HEK293 (cell line): ENCODE measurements at regions not wholly inside any gene's neighbourhood (a gene's known extent, or its start where the extent isn't known, plus 50 kb on each side); places are given as distances from the start of the nearest gene placed in this dataset.

Experiments used
- CTCF ChIA-PET: fragments of 350-600 bp; formaldehyde crosslinking; extraction: SDS; loops from one replicate; lab custom pipeline; 2021; ENCODE audit warnings: antibody characterized with exemption; lab: Yijun Ruan, JAX
- POLR2A ChIA-PET: fragments of 300-600 bp; formaldehyde crosslinking; extraction: SDS; loops from one replicate; lab custom pipeline; 2020; ENCODE audit warnings: antibody characterized with exemption, inconsistent platforms; lab: Yijun Ruan, JAX
- H3K27ac ChIP-seq: fragments of 200-500 bp; sonication (Bioruptor generic); 2 replicates; pipeline ENCODE4 v1.5.1; 2014; ENCODE audit warnings: low read depth, low read length, control low read depth, inconsistent platforms; ENCODE audit errors: extremely low read depth
- H3K36me3 ChIP-seq, 2 experiments: fragments of 200-500 bp in 1 of 2; sonication (Bioruptor generic) in 1 of 2; 1 replicate in 1 of 2; 2 replicates in 1 of 2; pipeline ENCODE4 v1.5.1; 2014 to 2017; ENCODE audit warnings: inconsistent platforms in 2 of 2, low read length in 2 of 2; ENCODE audit not compliant: control insufficient read depth in 2 of 2, insufficient read depth in 1 of 2
- H3K4me1 ChIP-seq: fragments of 200-500 bp; sonication (Bioruptor generic); 2 replicates; pipeline ENCODE4 v1.5.1; 2014; ENCODE audit warnings: mild to moderate bottlenecking, low read length, inconsistent platforms; ENCODE audit not compliant: control insufficient read depth, insufficient read depth
- H3K4me3 ChIP-seq: 2 replicates; pipeline ENCODE4 v1.5.1; 2011; ENCODE audit warnings: low read depth, mild to moderate bottlenecking, control low read depth, low read length, moderate library complexity
- H3K9me3 ChIP-seq: fragments of 200-500 bp; sonication (Bioruptor generic); 2 replicates; pipeline ENCODE4 v1.5.1; 2014; ENCODE audit warnings: low read depth, low read length, inconsistent platforms; ENCODE audit not compliant: control insufficient read depth, insufficient read depth
- GLI4 ChIP-seq: fragments of 450-650 bp; formaldehyde crosslinking; IDR thresholded peaks from 2 replicates; pipeline ENCODE4 v1.5.1; 2016; ENCODE audit warnings: missing biosample characterization, missing genetic modification characterization
- MEIS1 ChIP-seq: sonication (generic); formaldehyde crosslinking; IDR thresholded peaks from 2 replicates; pipeline ENCODE4 v1.8.1; 2022; ENCODE audit warnings: missing genetic modification reagents, mild to moderate bottlenecking, borderline replicate concordance
- SETDB1 ChIP-seq: IDR thresholded peaks from one replicate; pipeline ENCODE4 v1.6.1; 2017; ENCODE audit warnings: mild to moderate bottlenecking, low read length, moderate library complexity, mixed read lengths; ENCODE audit not compliant: insufficient read length
- TCF7L2 ChIP-seq: IDR thresholded peaks from 2 replicates; pipeline ENCODE4 v1.6.1; 2011; ENCODE audit warnings: low read depth, mild to moderate bottlenecking, inconsistent platforms, low read length, moderate library complexity, borderline replicate concordance
- TRIM28 ChIP-seq: IDR thresholded peaks from 2 replicates; pipeline ENCODE4 v1.6.1; 2011; ENCODE audit warnings: low read length, control low read depth, borderline replicate concordance
- ZFP3 ChIP-seq: fragments of 450-650 bp; formaldehyde crosslinking; IDR thresholded peaks from 2 replicates; pipeline ENCODE4 v1.5.1; 2016; ENCODE audit warnings: low read depth, missing biosample characterization, missing genetic modification characterization
- ZFP41 ChIP-seq: fragments of 450-650 bp; formaldehyde crosslinking; IDR thresholded peaks from 2 replicates; pipeline ENCODE4 v1.5.1; 2016; ENCODE audit warnings: missing biosample characterization, missing genetic modification characterization, borderline replicate concordance
- ZFP69B ChIP-seq: fragments of 450-650 bp; formaldehyde crosslinking; IDR thresholded peaks from 2 replicates; pipeline ENCODE4 v1.5.1; 2016; ENCODE audit warnings: missing biosample characterization, missing genetic modification characterization
- ZIC2 ChIP-seq: fragments of 450-650 bp; formaldehyde crosslinking; IDR thresholded peaks from 2 replicates; pipeline ENCODE4 v1.5.1; 2016; ENCODE audit warnings: missing biosample characterization, missing genetic modification characterization
- ZNF175 ChIP-seq: fragments of 450-650 bp; formaldehyde crosslinking; IDR thresholded peaks from 2 replicates; pipeline ENCODE4 v1.5.1; 2016; ENCODE audit warnings: missing biosample characterization, missing genetic modification characterization
- ZNF274 ChIP-seq, 2 experiments: fragments of 200-500 bp in 1 of 2; fragments of 450-650 bp in 1 of 2; sonication (Bioruptor generic) in 1 of 2; formaldehyde crosslinking in 1 of 2; IDR thresholded peaks; 2 replicates each; pipeline versions ENCODE4 v1.5.1 to v1.6.1; 2014 to 2016; ENCODE audit warnings: borderline replicate concordance in 1 of 2, inconsistent platforms in 1 of 2, low read length in 1 of 2, missing biosample characterization in 1 of 2, missing genetic modification characterization in 1 of 2
- ZNF544 ChIP-seq: fragments of 450-650 bp; formaldehyde crosslinking; IDR thresholded peaks from 2 replicates; pipeline ENCODE4 v1.5.0; 2017; ENCODE audit warnings: missing biosample characterization, missing genetic modification characterization
- ZNF555 ChIP-seq: fragments of 450-650 bp; formaldehyde crosslinking; conservative IDR thresholded peaks from 2 replicates; pipeline ENCODE4 v1.5.1; 2017; ENCODE audit warnings: missing biosample characterization, mild to moderate bottlenecking, missing genetic modification characterization, inconsistent platforms
- ZNF561 ChIP-seq: fragments of 450-650 bp; IDR thresholded peaks from 2 replicates; pipeline ENCODE4 v1.5.1; 2018; ENCODE audit warnings: missing biosample characterization, missing genetic modification characterization, borderline replicate concordance
- ZNF585B ChIP-seq: fragments of 450-650 bp; formaldehyde crosslinking; IDR thresholded peaks from 2 replicates; pipeline ENCODE4 v1.5.1; 2016; ENCODE audit warnings: missing biosample characterization, missing genetic modification characterization
- ZNF596 ChIP-seq: fragments of 450-650 bp; IDR thresholded peaks from 2 replicates; pipeline ENCODE4 v1.5.0; 2018; ENCODE audit warnings: missing biosample characterization, mild to moderate bottlenecking, missing genetic modification characterization, moderate library complexity
- ZNF623 ChIP-seq: fragments of 450-650 bp; formaldehyde crosslinking; IDR thresholded peaks from 2 replicates; pipeline ENCODE4 v1.5.1; 2016; ENCODE audit warnings: missing biosample characterization, missing genetic modification characterization
- ZNF747 ChIP-seq: fragments of 450-650 bp; formaldehyde crosslinking; IDR thresholded peaks from 2 replicates; pipeline ENCODE4 v1.5.1; 2016; ENCODE audit warnings: missing biosample characterization, missing genetic modification characterization
- TF ChIP-seq, protein P1 (sequence below): fragments of 450-650 bp; formaldehyde crosslinking; conservative IDR thresholded peaks from 2 replicates; pipeline ENCODE4 v1.5.1; 2016; ENCODE audit warnings: low read depth, missing biosample characterization, missing genetic modification characterization
- TF ChIP-seq, protein P2 (sequence below): fragments of 450-650 bp; formaldehyde crosslinking; IDR thresholded peaks from 2 replicates; pipeline ENCODE4 v1.5.1; 2016; ENCODE audit warnings: missing biosample characterization, missing genetic modification characterization
- TF ChIP-seq, protein P3 (sequence below): fragments of 450-650 bp; formaldehyde crosslinking; IDR thresholded peaks from 2 replicates; pipeline ENCODE4 v1.5.1; 2016; ENCODE audit warnings: missing biosample characterization, missing genetic modification characterization
- TF ChIP-seq, protein P4 (sequence below): fragments of 450-650 bp; formaldehyde crosslinking; IDR thresholded peaks from 2 replicates; pipeline ENCODE4 v1.5.1; 2016; ENCODE audit warnings: missing biosample characterization, missing genetic modification characterization, low read depth

DNA sequence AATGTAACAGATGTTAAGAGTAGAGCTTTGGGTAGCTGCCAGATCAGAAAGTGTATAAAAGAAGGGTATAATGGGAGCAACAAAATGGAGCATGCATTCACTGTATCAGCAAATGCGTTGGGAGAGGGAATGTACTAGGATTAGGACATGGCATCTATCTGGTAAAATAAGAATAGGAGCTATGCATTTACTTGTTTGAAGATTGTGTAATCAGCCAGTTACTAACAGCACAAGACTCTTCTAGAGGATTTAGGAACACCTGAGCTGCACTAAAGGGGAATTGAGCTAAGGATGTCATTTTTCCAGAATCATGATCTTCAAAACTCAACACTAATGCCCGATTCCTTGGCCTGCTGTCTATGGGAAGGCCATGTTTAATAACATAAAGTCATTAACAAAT lies 394.2 kb upstream of the TNP1 start:
- H3K36me3 ChIP-seq, result no peaks in the 10 kb centered on the region
- H3K4me1 ChIP-seq, result peaks cover 10% of the 10 kb centered on the region
- H3K9me3 ChIP-seq, result no peaks in the 10 kb centered on the region
- no peak overlapping the region for H3K4me3 ChIP-seq
- ChIA-PET CTCF (no interaction called here), POLR2A (no interaction called here)
- H3K27ac ChIP-seq, result no peak overlapping the region
- TF ChIP-seq ZNF175 (tag by site-specific recombination) (no peak), ZNF596 (tag by site-specific recombination) (no peak), ZIC2 (tag by site-specific recombination) (no peak), ZNF623 (tag by site-specific recombination) (no peak), ZFP41 (tag by site-specific recombination) (no peak), ZFP69B (tag by site-specific recombination) (no peak), ZNF747 (tag by site-specific recombination) (no peak), MEIS1 (CRISPR knock-in tag) (no peak)
- TF ChIP-seq, protein P1, sequence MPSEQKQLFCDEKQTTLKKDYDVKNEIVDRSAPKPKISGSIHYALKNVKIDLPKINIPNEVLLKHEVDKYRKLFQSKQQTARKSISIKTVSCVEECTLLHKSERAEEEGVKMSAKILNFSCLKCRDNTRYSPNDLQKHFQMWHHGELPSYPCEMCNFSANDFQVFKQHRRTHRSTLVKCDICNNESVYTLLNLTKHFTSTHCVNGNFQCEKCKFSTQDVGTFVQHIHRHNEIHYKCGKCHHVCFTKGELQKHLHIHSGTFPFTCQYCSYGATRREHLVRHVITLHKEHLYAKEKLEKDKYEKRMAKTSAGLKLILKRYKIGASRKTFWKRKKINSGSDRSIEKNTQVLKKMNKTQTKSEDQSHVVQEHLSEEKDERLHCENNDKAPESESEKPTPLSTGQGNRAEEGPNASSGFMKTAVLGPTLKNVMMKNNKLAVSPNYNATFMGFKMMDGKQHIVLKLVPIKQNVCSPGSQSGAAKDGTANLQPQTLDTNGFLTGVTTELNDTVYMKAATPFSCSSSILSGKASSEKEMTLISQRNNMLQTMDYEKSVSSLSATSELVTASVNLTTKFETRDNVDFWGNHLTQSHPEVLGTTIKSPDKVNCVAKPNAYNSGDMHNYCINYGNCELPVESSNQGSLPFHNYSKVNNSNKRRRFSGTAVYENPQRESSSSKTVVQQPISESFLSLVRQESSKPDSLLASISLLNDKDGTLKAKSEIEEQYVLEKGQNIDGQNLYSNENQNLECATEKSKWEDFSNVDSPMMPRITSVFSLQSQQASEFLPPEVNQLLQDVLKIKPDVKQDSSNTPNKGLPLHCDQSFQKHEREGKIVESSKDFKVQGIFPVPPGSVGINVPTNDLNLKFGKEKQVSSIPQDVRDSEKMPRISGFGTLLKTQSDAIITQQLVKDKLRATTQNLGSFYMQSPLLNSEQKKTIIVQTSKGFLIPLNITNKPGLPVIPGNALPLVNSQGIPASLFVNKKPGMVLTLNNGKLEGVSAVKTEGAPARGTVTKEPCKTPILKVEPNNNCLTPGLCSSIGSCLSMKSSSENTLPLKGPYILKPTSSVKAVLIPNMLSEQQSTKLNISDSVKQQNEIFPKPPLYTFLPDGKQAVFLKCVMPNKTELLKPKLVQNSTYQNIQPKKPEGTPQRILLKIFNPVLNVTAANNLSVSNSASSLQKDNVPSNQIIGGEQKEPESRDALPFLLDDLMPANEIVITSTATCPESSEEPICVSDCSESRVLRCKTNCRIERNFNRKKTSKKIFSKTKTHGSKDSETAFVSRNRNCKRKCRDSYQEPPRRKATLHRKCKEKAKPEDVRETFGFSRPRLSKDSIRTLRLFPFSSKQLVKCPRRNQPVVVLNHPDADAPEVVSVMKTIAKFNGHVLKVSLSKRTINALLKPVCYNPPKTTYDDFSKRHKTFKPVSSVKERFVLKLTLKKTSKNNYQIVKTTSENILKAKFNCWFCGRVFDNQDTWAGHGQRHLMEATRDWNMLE, result no peak
- TF ChIP-seq, protein P2, sequence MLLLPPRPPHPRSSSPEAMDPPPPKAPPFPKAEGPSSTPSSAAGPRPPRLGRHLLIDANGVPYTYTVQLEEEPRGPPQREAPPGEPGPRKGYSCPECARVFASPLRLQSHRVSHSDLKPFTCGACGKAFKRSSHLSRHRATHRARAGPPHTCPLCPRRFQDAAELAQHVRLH (tag by site-specific recombination), result no peak
- TF ChIP-seq, all 188 proteins: peak for 0

DNA sequence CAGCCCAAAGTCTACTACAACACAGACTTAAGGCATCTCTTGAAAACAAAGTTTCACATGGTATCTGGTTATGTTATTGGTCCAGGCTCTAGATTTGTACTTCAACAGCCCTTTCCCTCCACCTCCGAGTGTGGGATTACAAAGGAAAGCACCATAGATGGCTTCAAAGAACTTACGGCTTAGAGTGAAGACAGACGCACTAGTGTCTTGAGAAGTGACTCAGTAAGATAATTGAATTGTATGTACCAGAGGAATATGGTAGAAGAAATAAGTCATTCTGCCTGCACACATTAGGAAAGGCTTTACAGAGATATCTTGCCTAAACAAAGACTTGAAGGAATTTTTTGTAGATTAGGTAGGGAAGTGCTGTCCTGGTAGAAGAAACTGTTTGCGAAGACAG lies 392.3 kb upstream of the TNP1 start:
- no peaks in the 10 kb centered on the region for H3K9me3 ChIP-seq
- no peak overlapping the region for H3K27ac ChIP-seq
- H3K4me3 ChIP-seq, result no peak overlapping the region
- POLR2A ChIA-PET, result no interaction called here
- no peak for TF ChIP-seq ZNF555 (tag by site-specific recombination)
- TF ChIP-seq ZFP3 (tag by site-specific recombination), result no peak
- no peak for TF ChIP-seq ZNF561
- no peak for TF ChIP-seq GLI4
- no peak for TF ChIP-seq ZNF544 (tag by site-specific recombination)
- no peak for TF ChIP-seq TCF7L2
- no peak for TF ChIP-seq ZNF274 (IDR thresholded peaks at IDR 0.05; ENCODE audit: low read length)
- no peak for TF ChIP-seq ZNF274 (tag by site-specific recombination; IDR thresholded peaks at IDR 0.05; ENCODE audit: borderline replicate concordance)
- TF ChIP-seq SETDB1, result no peak
- no peaks in the 10 kb centered on the region for H3K36me3 ChIP-seq
- H3K4me1 ChIP-seq, result peaks cover 17% of the 10 kb centered on the region
- CTCF ChIA-PET, result no interaction called here

DNA sequence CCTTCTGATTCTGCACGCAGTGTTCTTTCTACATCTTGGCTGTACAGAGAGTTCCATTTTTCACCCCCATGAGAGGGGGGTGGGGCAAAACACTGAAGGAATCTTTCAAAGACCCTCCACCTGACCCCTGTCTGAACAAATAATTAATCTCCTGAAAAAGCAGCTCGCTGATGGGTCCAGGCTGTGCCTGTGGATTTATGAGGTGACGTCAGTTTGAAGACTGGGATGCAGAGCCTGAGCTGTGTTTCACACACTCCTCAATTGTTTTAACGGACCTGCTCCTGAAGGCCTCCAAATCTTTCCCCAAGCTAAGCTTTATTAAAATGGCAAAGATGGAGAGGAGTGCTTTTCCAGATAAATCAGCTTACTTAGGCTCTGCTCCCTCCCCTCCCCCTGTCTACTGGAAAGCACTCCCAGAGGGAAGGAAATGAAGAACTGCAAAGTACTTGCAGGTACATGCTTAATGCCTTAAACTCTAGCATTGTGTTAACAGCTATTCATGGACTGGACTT lies 390.2 kb upstream of the TNP1 start:
- no peak overlapping the region for H3K4me3 ChIP-seq
- peaks cover 17% of the 10 kb centered on the region for H3K4me1 ChIP-seq
- TF ChIP-seq, protein P3, sequence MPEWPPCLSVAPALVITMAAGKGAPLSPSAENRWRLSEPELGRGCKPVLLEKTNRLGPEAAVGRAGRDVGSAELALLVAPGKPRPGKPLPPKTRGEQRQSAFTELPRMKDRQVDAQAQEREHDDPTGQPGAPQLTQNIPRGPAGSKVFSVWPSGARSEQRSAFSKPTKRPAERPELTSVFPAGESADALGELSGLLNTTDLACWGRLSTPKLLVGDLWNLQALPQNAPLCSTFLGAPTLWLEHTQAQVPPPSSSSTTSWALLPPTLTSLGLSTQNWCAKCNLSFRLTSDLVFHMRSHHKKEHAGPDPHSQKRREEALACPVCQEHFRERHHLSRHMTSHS, result 0 out of 2 replicates have a peak, but pooled peaks have one; percentile 34
- TF ChIP-seq ZNF585B (tag by site-specific recombination) (no peak), TRIM28 (peak; percentile 44; the same call in 1 of the 2 replicates)
- TF ChIP-seq, protein P4, sequence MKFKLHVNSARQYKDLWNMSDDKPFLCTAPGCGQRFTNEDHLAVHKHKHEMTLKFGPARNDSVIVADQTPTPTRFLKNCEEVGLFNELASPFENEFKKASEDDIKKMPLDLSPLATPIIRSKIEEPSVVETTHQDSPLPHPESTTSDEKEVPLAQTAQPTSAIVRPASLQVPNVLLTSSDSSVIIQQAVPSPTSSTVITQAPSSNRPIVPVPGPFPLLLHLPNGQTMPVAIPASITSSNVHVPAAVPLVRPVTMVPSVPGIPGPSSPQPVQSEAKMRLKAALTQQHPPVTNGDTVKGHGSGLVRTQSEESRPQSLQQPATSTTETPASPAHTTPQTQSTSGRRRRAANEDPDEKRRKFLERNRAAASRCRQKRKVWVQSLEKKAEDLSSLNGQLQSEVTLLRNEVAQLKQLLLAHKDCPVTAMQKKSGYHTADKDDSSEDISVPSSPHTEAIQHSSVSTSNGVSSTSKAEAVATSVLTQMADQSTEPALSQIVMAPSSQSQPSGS, result peak; percentile 63; the same call in 1 of the 2 replicates
- POLR2A ChIA-PET, result no interaction called here
- H3K9me3 ChIP-seq, result no peaks in the 10 kb centered on the region
- CTCF ChIA-PET, result interaction anchor here (0.6 kb wide), 1 partner anchor 556 kb away, joined by 3 read pairs; no protein-coding TSS in a partner anchor
- H3K27ac ChIP-seq, result no peak overlapping the region; the same call in 1 of the 2 replicates
- no peaks in the 10 kb centered on the region for H3K36me3 ChIP-seq
